NCI-H1105 (cell line): ENCODE measurements at regions not wholly inside any gene's neighbourhood (a gene's known extent, or its start where the extent isn't known, plus 50 kb on each side); places are given as distances from the start of the nearest gene placed in this dataset.

ENCODE experiments used
- DNase-seq: peaks from one replicate; lab custom pipeline; 2025; lab: John Stamatoyannopoulos, UW

DNA sequence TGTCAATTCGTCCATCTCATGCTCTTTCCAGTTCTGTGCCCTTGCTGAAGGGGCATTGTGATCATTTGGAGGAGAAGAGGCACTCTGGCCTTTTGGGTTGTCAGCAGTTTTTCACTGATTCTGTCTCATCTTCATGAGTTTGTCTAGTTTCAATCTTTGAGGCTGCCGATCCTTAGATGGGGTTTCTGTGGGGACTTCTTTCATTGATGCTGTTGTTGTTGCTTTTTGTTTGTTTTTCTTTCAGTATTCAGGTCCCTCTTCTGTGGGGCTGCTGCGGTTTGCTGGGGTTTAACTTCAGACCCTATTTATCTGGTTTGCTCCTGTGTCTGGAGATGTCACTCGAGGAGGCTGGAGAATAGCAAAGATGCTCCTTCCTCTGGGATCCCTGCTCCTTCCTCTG is 224.3 kb downstream of the JRKL start:
- no peak for DNase-seq

DNA sequence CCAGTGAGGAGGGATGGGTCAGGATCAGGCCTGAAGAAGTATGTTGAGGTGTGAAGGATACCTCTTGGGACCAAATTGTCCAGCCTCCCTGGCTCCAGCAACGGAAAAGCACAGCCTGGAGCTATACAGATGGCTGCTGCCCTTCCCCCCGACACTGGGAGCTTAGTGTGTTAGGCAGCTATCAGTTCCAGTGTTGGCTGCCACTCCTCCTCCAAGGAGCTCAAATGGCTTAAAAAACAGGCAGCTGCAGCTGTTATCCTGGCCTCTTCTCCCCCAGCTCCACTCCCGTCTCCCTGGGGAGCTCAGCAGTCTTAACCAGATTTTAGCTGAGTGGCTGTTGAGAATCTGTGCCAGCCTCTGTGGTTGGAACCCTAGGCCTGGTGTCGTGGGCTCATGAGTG is 225.0 kb downstream of the JRKL start:
- DNase-seq: peak; percentile 4

DNA sequence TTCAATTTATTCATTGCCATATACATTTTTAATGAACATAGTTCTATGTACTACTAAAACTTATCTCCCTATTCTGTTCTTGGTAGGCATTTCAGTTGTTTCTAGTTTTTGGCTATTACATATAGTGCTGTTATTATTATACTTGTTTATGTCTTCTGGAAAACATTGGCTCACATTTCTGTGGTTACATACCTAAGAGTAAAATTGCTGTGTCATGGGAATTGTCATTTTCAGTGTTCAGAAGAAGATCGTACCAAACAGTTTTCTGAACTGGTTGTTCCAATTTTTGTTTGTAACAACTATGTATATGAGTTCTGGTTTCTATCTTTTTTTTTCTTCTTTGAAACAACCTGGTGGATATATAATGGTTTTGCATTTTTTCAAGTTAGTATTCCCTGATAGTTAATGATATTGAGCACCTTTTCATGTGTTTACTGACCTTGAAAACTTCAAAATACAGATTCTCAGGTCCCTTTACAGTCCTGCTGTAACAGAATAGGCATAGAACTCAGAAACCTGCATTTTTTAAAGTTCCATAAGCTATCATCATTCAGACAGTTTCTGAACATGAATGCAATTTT is 230.7 kb downstream of the JRKL start:
- no peak for DNase-seq

DNA sequence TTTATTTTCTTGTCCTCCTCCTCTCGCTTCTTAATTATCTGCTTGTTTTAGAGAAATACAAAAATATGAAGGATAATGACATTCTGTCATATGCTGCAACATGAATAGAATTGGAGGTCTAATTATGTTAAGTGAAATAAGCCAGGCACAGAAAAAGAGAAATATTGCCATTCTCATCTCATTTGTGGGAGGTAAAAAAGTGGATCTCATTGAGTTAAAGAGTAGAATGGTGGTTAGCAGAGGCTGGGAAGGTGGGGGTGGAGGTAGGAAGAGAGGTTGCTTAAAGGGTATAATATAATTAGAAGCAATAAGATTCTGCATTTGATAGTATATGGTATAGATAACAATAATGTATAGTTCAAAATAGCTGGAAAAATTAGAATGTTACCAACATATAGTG is 231.3 kb downstream of the JRKL start:
- DNase-seq: no peak

DNA sequence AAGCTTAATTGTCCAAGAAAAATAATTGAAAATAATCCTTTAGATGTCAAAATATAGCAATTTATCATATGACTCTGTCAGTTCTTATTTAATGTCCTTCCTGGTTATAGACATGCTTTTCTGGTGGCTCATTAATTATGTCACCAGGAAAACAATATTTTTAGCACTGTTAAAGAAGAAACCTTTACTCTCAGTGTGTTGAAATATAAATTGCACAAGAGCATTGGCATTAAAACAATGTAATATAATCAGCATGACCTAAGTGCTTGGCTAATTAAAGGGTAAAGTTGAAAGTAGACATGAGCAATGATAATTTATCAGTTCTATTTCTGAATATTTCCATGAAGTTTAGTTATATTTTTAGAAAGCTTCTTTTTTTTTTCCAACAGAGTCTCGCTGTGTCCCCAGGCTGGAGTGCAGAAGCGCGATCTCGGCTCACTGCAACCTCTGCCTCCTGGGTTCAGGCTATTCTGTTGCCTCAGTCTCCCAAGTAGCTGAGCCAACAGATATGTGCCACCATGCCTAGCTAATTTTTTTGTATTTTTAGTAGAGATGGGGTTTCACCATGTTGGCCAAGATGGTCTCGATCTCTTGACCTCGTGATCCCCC is 232.3 kb downstream of the JRKL start:
- DNase-seq: no peak

DNA sequence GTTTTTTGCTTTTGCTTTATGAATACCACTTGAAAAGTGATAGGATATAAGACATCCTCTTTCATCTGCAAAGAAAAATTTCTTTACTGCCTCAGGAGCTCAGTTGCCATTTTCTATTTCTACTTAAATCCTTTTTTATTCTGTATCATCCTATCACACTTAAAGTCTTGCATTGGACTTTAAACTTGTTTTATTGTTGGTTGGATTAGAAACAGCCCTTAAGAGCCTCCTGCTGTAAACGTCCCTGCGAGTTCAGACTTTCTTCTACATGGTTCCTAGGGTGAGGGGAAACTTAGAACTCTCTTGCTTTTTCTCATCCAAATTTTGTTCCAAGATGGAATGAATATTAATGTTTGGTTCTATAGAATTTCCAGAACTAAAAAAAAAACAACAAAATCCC is 234.3 kb downstream of the JRKL start:
- DNase-seq: no peak

DNA sequence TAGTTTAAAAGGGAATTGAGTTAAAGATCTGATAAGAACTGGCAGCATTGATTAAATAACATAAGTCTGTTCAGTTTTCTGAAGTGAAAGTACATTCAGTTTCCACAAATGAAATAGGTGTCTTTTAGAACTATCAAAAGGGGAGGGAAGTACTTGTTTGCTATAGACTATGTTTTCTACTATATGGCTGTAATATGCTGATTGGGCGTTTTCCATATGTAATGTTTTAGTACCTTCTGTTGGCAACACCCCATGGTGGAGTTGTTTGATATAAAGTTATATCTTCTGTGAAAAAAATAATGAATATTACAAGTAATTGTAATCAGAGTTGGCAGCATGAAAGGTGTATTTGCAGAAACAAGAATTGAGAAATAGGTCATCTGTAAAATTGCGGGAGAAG is 237.6 kb downstream of the JRKL start:
- DNase-seq: no peak

DNA sequence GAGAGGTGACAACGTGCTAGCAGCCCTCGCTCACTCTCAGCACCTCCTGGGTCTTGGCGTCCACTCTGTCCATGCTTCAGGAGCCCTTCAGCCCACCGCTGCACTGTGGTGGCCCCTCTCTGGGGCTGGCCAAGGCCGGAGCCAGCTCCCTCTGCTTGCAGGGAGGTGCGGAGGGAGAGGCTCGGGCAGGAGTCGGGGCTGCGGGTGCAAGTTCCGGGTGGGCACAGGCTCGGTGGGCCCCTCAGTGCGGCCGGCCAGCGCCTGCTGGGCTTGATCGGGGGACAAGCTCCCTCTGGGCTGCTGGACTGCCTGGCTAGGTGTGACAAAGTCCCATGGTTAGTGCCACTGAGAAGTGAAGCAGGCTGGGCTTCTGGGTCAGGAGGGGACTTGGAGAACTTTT is 245.8 kb downstream of the JRKL start:
- no peak for DNase-seq

DNA sequence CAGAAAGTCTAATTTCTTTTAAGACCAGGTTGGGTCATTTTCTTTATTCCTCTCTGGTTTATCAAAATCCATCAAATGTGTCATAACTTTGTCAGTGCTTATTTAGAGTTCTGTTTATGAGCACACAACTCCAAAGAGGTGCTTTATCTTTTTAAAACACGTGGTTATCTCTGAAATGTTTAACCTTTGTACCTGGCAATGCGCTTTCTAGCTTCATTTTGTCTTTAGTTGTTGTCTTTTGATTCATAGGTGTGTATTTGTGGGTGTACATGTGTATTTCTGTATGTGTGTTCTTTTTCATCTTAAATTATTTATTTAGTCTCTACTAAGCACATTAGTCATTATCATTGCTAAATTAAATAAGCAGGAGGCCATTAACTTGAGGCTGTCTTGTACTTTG is 251.4 kb downstream of the JRKL start:
- DNase-seq: no peak

DNA sequence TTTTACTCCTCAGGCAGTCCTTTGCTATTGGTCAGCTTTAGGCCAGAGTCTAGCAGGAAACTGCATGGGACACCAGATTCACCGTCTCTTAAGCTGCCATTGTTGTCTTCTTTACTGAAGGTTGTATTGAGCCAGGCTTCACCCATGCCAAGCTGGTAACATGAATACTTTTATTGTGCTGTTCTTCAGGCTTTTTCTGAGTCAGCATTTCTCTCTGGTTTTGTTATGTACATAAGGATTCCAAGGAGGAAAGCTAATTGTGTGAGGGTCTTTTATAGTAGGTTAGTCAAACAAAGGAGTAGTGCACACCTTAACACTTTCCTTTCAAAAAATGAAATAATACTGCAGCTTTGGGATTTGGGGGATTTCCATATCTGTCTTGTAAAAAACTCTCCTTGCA is 252.8 kb downstream of the JRKL start:
- DNase-seq: no peak

DNA sequence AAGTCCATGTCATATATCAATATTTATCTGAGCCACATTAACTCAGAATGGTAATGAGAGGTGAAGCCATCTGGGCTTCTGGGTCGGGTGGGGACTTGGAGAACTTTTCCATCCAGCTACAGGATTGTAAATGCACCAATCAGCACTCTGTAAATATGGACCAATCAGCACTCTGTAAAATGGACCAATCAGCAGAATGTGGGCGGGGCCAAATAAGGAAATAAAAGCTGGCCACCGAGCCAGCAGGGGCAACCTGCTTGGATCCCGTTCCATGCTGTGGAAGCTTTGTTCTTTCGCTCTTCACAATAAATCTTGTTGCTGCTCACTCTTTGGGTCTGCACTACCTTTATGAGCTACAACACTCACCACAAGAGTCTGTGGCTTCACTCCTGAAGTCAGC is 253.4 kb downstream of the JRKL start:
- DNase-seq: no peak

DNA sequence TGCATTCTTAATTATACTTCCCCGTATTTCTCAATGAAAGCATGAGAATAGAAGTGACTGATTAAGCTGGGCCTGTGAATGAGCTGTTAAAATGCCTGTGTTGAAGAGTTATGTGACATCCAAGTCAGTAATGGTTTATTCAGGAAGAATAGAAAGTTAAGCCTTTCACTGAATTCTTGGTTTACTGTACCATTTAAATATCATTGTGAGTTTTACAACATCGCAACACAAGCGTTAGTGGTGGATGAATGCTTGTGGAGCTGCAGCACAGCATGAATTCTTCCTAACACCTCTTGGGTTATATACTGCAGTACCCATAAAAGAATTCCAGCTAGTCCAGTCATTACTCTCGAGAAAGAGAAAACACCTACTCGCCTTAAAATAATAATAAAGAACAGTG is 257.8 kb downstream of the JRKL start:
- no peak for DNase-seq

DNA sequence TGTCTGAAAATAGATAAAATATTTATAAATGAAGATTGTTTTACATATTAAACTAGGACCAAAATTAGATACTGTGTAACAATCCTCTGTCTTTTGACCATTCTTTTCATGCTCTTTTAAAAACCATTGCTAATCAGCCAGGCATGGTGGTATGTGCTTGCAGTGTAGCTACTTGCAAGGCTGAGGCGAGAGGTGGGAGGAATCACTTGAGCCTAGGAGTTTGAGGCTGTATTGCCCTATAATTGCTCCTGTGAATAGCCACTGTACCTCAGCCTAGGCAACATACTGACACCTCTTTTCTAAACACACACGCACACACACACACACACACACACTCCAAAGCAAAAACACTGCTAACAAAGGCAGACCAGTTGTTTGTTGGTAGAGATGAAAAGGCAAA is 259.2 kb downstream of the JRKL start:
- DNase-seq: no peak

DNA sequence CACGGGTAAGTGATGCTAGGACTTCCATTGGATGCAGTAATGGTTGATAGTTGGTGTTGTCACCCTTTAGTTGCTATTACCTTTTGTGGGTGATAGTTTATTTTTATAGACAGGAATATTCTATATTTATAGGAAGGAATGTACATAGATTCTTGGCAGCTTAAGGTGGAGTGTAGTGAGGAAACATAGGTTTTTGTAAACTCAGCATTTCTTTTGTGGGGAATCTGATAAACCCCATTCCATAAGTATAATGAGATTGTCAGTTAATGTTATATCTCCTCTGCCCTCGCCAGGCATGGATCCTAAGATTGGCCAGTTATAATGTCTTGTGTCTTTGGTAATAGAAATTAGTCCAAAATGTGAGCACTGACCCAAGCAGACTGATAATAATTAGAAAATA is 262.7 kb downstream of the JRKL start:
- DNase-seq: no peak

DNA sequence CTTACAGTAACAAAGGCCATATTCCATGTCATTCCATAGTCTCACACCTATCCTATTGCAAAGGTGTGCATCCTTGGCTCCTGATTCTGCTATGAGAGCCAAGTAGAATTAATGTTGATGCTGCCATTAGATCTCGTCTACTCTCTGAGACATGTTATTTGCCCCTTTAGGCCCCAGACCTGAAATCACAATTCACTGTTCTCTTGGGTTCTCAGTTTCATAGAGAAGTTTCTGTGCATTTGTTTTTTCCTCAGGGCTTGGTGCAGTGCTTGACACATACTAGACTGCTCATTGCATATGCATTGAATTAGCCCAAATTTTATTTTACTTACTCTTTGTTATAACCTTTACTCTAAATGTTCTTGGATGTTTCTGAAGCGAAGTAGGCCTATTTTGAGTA is 265.7 kb downstream of the JRKL start:
- DNase-seq: no peak

DNA sequence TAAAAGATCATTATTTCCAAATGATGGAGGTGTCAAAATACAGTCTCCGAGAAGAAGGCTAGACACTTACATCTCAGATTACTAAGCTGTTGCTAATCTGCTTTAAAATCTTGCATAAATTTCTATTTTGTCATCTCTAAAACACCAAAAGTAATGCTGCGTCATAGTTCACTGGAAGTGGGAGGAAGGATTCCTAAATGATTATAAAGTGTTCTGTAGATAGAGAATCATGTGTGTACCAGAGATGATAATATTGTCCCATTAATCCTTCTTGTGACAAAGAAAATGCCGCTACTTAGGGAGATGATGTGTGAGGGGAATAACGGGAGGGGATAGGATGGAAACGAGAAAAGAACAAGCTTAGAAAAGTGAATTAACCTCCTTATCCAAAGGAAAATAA is 268.6 kb downstream of the JRKL start:
- DNase-seq: no peak

DNA sequence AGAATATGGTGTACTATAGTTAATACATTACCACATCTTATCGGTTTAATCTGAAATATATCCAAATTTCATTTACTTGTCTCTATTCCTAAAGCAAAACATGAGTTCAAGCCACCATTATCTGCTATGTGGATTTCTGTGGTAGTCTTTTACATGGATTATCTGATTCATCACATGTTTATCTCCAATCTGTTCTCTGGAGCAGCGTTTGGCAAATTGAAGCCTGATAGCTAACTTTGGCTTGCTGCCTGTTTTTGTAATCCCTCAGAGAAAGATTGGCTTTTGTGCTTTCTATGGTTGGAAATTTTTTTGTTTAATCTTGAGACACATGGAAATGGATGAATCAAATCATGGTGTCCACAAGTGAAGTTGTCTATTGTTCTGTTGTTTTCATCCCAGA is 274.3 kb downstream of the JRKL start:
- peak; percentile 7 for DNase-seq

DNA sequence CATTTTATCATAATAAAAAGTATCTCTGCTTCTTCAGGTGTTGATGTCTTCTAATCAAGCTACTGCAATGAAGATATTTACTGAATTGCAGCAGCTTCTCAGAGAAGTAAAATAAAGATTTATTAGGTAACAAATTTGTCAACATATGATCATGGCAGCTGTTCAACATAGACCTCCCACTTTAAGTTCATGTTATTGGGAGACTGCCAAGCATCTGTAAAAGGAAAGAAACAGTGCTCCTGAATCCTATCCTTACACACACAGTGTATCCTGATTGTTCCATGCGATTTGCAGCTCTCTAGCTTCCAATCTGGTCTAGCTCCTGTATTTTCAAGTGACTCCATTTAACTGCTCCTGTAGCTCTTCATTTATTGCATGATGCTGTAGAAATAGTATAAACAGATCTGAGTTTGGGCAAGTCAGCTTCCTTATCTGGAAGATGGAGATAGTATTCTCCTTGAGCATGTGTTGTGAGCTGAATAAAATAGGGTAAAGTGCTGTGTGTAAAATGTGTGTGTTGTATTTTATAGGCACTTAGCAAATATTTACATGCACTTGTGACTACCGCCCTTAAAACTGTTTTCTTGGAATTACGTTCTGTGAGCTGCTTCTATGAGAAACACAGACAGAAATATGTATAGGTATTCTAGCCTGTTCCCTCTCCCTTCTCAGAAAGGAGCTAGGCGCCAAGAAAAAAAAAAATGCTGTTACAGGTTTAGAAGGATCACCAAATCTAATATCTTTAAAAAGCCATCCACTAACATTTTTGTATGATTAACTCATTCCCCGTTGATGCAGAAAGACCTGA is 290.6 kb downstream of the JRKL start:
- peak; percentile 3 for DNase-seq

DNA sequence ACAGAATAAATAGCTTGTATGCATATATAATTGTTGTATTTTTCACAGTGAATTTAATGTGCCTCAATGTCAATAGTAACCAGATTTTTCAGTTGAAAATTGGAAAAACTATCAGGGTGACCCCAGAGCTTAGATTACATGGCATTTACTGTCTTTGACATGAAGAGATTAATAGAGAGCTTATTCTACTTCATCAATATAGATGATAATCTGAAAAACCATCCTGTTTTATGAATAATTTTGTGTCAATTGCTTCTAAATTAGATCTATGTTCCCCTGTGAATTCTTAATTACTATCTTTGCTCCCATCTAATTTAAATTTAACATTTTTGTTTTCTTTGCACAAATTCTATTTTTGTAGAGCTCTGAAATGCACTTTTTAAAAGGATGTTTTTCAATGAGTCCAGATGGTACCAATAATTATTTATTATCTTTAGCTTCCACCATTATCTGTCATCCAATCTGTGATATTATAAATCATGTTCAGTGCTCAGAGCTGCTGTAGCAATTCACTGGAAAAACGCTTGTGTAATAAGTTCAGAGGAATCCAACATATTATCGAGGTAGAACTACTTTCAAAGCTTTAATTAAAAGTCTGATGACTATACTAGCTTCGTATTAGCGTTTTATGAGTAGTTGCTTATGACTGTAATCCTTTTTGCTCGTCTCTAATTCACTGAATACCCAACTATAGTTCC is 291.4 kb downstream of the JRKL start:
- no peak for DNase-seq

DNA sequence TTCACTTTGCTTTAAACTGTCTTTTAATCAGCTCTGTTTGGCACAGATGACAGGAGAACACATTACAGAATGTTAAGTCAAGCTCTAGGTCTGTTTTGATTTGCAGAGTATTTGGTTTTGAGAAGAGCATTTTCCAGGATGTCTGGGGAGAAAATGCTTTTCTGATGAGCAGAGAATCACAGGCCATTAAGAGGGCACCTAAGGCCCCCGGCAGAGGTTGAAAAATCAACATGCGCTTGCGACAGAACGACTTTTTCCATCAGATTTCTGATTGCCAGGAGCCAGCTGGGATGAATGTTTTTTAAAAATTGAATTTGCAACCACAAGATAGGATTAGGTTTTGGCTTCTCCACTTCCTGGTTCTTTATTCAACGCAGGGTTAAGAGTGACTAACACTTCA is 304.5 kb downstream of the JRKL start:
- no peak for DNase-seq

DNA sequence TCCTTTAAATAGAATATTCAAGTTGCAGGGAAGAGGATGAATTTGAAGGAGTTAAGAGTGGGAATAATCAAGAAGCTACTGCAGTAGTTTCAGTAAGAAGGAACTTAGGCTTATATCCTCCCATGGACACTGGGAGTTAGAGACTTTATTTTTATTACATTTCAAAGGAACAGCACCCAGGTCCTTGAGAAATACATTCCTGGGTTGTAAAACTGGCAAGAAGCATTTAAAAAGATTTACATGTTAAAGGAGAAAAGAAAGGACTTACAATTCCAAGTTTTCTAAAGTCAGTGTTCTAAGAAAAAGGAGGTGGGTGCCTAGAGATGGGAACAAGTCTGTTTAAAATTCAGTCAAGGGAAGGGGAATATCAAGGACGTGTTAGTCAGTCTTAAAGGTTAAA is 306.9 kb downstream of the JRKL start:
- no peak for DNase-seq

DNA sequence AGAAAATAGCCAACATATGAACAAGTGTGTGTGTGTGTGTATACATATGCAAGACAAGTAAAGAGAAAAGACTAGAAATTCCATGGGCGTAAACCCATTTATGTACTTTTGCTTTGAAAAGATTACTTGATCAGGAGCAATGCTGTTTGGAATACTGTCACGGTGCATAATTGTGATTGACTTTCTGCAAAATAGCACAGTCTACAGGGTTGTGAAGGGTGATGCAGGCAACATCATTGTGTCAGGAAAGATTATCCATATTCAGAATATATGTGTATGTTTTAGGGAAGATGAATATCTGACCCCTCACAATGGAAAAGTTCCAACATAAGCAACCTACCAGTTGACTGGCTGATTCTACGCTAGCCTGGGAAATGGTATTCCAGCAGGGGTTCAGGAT is 307.7 kb downstream of the JRKL start:
- DNase-seq: no peak

DNA sequence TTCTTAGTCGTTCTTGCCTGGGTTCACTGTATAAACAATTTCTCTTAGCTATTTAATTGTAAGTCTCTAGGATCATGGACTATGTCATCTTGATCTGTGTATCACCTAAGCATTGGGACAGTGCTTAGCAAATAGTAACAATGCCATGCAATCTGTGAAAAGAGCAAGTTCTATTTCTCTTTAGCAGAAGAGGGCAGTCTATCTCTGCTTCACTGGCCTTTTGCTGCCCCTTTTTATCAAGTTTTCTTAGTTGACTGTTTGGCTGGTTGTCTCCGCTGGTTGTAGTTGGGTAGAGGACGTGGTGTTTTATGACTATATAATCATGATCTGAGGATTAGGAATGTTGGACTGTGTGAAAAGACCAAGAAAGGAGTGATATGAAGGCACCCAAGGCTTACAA is 315.0 kb downstream of the JRKL start:
- DNase-seq: no peak
